PC-9 (cell line): ENCODE measurements at regions not wholly inside any gene's neighbourhood (a gene's known extent, or its start where the extent isn't known, plus 50 kb on each side); places are given as distances from the start of the nearest gene placed in this dataset.
"Not testable (repeated sequence)": the region's sequence is repeated elsewhere in the genome, so short reads cannot be mapped to it uniquely, and the experiment has no call there.

Experiments
- EZH2 ChIP-seq: fragments of 200-600 bp; sonication (generic); IDR thresholded peaks from 2 replicates; pipeline ENCODE4 v1.8.0; 2017; ENCODE audit warnings: antibody characterized with exemption, low read depth
- TF ChIP-seq, protein P1 (sequence below): fragments of 200-600 bp; sonication (generic); conservative IDR thresholded peaks from 2 replicates; pipeline ENCODE4 v1.6.1; 2017; ENCODE audit warnings: mixed run types, antibody characterized with exemption, mild to moderate bottlenecking, moderate library complexity

DNA sequence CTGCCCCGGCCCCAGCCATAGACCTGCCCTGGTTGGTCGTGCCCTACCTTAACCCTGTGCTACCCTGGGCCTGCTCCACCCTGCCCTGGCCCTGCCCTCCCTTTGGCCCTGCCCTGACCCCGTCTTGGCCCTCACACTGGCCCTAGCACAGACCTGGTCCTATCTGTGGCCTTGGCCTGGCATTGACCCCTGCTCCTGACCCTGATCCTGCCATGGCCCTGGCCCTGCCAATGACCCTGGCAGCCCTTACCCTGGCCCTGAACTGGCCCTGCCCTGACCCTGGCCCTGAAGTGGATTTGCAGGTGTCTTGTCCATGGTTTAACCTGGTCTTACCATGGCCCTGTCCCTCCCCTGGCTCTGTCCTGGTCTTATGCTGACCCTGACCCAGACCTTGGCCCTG lies 1894.1 kb downstream of the FOXD4L5 start:
- TF ChIP-seq, protein P1, sequence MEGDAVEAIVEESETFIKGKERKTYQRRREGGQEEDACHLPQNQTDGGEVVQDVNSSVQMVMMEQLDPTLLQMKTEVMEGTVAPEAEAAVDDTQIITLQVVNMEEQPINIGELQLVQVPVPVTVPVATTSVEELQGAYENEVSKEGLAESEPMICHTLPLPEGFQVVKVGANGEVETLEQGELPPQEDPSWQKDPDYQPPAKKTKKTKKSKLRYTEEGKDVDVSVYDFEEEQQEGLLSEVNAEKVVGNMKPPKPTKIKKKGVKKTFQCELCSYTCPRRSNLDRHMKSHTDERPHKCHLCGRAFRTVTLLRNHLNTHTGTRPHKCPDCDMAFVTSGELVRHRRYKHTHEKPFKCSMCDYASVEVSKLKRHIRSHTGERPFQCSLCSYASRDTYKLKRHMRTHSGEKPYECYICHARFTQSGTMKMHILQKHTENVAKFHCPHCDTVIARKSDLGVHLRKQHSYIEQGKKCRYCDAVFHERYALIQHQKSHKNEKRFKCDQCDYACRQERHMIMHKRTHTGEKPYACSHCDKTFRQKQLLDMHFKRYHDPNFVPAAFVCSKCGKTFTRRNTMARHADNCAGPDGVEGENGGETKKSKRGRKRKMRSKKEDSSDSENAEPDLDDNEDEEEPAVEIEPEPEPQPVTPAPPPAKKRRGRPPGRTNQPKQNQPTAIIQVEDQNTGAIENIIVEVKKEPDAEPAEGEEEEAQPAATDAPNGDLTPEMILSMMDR, result not testable (repeated sequence)
- TF ChIP-seq EZH2, result not testable (repeated sequence)
